ENCODE measurements at regions not wholly inside any gene's neighbourhood (a gene's known extent, or its start where the extent isn't known, plus 50 kb on each side); places are given as distances from the start of the nearest gene placed in this dataset.

DNA sequence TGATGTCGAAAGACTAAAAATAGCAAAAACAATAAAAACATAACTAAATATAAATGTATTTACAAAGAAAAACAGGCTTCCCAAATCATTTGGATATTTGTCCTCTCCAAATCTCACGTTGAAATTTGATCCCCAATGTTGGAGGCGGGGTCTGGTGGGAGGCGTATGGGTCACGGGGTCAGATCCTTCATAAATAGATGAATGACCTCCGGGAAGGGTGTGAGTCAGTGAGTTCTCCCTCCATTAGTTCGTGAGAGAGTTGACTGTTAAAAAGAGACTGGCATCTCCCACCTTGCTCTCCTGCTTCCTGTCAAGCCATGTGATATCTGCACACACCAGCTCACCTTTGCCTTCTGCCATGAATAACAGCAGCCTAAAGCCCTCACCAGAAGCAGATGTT is 703.0 kb downstream of the TMEM182 start:
- TF ChIP-seq, protein P1, sequence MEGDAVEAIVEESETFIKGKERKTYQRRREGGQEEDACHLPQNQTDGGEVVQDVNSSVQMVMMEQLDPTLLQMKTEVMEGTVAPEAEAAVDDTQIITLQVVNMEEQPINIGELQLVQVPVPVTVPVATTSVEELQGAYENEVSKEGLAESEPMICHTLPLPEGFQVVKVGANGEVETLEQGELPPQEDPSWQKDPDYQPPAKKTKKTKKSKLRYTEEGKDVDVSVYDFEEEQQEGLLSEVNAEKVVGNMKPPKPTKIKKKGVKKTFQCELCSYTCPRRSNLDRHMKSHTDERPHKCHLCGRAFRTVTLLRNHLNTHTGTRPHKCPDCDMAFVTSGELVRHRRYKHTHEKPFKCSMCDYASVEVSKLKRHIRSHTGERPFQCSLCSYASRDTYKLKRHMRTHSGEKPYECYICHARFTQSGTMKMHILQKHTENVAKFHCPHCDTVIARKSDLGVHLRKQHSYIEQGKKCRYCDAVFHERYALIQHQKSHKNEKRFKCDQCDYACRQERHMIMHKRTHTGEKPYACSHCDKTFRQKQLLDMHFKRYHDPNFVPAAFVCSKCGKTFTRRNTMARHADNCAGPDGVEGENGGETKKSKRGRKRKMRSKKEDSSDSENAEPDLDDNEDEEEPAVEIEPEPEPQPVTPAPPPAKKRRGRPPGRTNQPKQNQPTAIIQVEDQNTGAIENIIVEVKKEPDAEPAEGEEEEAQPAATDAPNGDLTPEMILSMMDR (IDR thresholded peaks at IDR 0.05) = no peak
- TF ChIP-seq POLR2A (IDR thresholded peaks at IDR 0.05) = no peak

Measured in adrenal gland (tissue), 5 donors.